ENCODE measurements at regions not wholly inside any gene's neighbourhood (a gene's known extent, or its start where the extent isn't known, plus 50 kb on each side); places are given as distances from the start of the nearest gene placed in this dataset.

GRCh38 chr1:80759354-80759753, 1041.4 kb upstream of the ADGRL2 start:
- DNase-seq (ENCODE audit: low spot score in 2 of 2): no peak
- no peak overlapping the region for H3K4me3 ChIP-seq

DNA sequence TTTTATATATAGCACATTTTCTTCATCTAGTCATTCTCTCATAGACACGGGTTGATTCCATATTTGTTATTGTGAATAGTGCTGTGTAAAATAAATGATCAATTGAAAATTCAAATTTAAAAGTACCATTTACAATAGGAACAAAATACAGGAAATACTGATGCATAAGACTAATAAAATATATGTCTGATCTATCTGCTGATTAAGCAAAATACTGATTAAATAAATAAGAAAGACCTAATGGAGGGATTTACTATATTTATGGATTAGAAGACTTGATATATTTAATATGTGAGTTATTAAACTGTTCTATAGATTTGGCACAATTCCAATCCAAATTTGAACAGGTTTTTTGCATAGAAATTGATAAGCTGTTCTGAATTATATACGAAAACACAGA, 1044.8 kb upstream of the ADGRL2 start:
- intact Hi-C loops (cut with DNase I; ENCODE audit: low total_unique reads): no loop called here
- Histone ChIP-seq H3K27me3 (no peaks in the 10 kb centered on the region), H3K9me3 (no peaks in the 10 kb centered on the region), H3K4me3 (no peak overlapping the region), H3K27ac (no peak overlapping the region), H3K36me3 (no peaks in the 10 kb centered on the region), H3K4me1 (no peaks in the 10 kb centered on the region)
- no peak for DNase-seq (ENCODE audit: low spot score in 2 of 2)
- TF ChIP-seq, protein P1, sequence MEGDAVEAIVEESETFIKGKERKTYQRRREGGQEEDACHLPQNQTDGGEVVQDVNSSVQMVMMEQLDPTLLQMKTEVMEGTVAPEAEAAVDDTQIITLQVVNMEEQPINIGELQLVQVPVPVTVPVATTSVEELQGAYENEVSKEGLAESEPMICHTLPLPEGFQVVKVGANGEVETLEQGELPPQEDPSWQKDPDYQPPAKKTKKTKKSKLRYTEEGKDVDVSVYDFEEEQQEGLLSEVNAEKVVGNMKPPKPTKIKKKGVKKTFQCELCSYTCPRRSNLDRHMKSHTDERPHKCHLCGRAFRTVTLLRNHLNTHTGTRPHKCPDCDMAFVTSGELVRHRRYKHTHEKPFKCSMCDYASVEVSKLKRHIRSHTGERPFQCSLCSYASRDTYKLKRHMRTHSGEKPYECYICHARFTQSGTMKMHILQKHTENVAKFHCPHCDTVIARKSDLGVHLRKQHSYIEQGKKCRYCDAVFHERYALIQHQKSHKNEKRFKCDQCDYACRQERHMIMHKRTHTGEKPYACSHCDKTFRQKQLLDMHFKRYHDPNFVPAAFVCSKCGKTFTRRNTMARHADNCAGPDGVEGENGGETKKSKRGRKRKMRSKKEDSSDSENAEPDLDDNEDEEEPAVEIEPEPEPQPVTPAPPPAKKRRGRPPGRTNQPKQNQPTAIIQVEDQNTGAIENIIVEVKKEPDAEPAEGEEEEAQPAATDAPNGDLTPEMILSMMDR (IDR thresholded peaks at IDR 0.05): no peak
- TF ChIP-seq POLR2A (IDR thresholded peaks at IDR 0.05) (no peak), POLR2AphosphoS5 (IDR thresholded peaks at IDR 0.05) (no peak)

More at GRCh38 chr1:80759354-80759753, 1041.4 kb upstream of the ADGRL2 start:
- Histone ChIP-seq H3K27ac (no peak overlapping the region), H3K27me3 (no peaks in the 10 kb centered on the region), H3K4me1 (no peaks in the 10 kb centered on the region), H3K9me3 (no peaks in the 10 kb centered on the region), H3K36me3 (no peaks in the 10 kb centered on the region)
- TF ChIP-seq POLR2A (IDR thresholded peaks at IDR 0.05): no peak
- TF ChIP-seq, protein P1 (IDR thresholded peaks at IDR 0.05): no peak
- TF ChIP-seq POLR2AphosphoS5 (IDR thresholded peaks at IDR 0.05): no peak
- intact Hi-C loops (cut with DNase I; ENCODE audit: low total_unique reads): no loop called here

DNA sequence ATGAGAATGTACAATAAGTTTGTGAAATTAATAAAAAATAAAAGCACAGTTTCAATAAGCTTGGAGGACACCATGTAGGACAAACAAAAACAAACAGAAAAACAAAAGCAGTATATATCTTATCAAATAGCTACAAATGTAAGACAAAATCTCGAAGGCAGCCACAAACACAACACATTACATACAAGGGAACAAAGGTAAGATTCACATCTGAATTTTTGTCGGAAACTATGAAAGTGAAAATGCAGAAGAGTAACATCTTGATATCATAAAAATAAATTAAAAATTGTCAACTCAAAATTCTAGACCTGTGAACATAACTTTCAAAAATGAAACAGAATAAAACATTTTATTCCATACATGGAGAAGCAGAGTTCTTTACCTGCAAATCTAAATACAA, 1049.5 kb upstream of the ADGRL2 start:
- TF ChIP-seq, protein P1 (IDR thresholded peaks at IDR 0.05): no peak
- no peak for TF ChIP-seq POLR2AphosphoS5 (IDR thresholded peaks at IDR 0.05)
- TF ChIP-seq POLR2A (IDR thresholded peaks at IDR 0.05): no peak
- Histone ChIP-seq H3K4me1 (no peaks in the 10 kb centered on the region), H3K4me3 (no peak overlapping the region), H3K27me3 (no peaks in the 10 kb centered on the region), H3K36me3 (no peaks in the 10 kb centered on the region), H3K27ac (no peak overlapping the region), H3K9me3 (no peaks in the 10 kb centered on the region)
- DNase-seq (ENCODE audit: low spot score in 2 of 2): no peak
- intact Hi-C loops (cut with DNase I; ENCODE audit: low total_unique reads): no loop called here

- H3K9me3 ChIP-seq: peaks cover 5 to 6% of the 10 kb centered on the region in 2 donors
- no peak overlapping the region for H3K4me3 ChIP-seq
- DNase-seq (ENCODE audit: low spot score in 2 of 2): peak; percentile 33 to 52
- TF ChIP-seq, protein P1 (IDR thresholded peaks at IDR 0.05): no peak
- no peak for TF ChIP-seq POLR2A (IDR thresholded peaks at IDR 0.05)
- no peaks in the 10 kb centered on the region for H3K36me3 ChIP-seq
- intact Hi-C loops (cut with DNase I; ENCODE audit: low total_unique reads): no loop called here
- no peak overlapping the region for H3K27ac ChIP-seq
- no peaks in the 10 kb centered on the region for H3K4me1 ChIP-seq
- no peaks in the 10 kb centered on the region for H3K27me3 ChIP-seq
These were observed 1069.4 kb upstream of the ADGRL2 start for GRCh38 chr1:80731241-80731894.

GRCh38 chr1:80722611-80723010, 1078.1 kb upstream of the ADGRL2 start:
- intact Hi-C loops (cut with DNase I; ENCODE audit: low total_unique reads): loop anchor here (10.0 kb wide), 1 partner anchor 1022 kb away; no protein-coding TSS in a partner anchor
- no peak overlapping the region for H3K27ac ChIP-seq
- no peaks in the 10 kb centered on the region for H3K4me1 ChIP-seq
- H3K36me3 ChIP-seq: no peaks in the 10 kb centered on the region
- H3K27me3 ChIP-seq: no peaks in the 10 kb centered on the region
- no peak for DNase-seq (ENCODE audit: low spot score in 2 of 2)
- H3K4me3 ChIP-seq: no peak overlapping the region
- TF ChIP-seq POLR2AphosphoS5 (IDR thresholded peaks at IDR 0.05): no peak
- no peak for TF ChIP-seq POLR2A (IDR thresholded peaks at IDR 0.05)
- TF ChIP-seq, protein P1 (IDR thresholded peaks at IDR 0.05): no peak
- H3K9me3 ChIP-seq: no peaks in the 10 kb centered on the region

All from breast epithelium (tissue), 4 donors.